HG03135 (cell line): ENCODE measurements at regions not wholly inside any gene's neighbourhood (a gene's known extent, or its start where the extent isn't known, plus 50 kb on each side); places are given as distances from the start of the nearest gene placed in this dataset.

Source experiments
- ATAC-seq: cut with Tn5 transposase; IDR thresholded peaks from one replicate; pipeline ENCODE4 v1.9.1; 2021; ENCODE audit warnings: mild to moderate bottlenecking, moderate library complexity; ENCODE audit not compliant: unreplicated experiment

DNA sequence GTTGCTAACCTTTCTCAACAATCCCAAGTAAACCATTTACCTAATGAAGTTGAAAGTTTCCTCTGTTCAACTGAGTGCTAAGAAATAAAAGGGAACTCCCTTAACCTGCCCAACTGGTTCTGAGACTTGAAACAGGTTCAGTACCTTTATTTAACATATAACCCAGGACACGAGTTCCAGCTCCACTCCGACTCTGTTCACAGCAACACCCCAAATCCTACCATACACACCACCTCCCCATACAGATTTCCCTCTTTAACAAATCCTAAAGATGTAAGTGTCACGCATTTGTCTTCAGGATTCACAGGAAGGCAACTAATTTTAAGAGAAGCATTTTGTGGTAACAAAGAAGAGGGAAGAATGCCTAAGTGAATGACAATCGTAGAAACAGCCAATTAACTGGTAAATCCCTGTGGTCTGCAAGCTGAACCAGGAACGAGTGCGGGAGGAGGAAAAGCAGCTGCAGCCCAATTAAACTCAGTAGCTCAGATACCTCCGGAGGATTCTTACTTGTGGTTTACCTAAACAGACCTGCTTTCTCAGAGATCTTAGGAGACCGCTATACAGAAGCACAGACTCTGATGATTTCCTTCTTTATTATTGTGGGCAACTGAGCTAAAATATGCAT, 134.5 kb upstream of the MAGI3 start:
- no peak for ATAC-seq

- ATAC-seq, result no peak
These were observed 134.0 kb upstream of the MAGI3 start for GRCh38 chr1:113256348-113256729.

DNA sequence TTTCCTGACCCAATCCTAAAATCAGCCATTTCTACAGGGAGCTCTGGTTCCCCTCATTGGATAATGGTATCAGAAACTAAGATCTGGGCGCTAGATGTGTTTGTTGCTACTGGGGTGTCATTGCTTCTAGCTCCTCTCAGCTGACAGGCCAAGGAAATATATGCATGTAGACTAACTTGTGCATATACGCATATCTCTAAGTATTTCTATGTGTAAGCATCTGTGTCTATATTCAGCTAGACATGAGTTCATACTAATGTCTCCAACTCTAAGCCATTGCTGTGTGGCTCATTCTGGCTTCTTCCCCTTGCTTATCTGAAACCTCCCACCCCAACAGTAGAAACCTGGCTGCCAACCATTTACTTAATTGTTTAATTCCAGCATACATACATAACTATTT, 130.3 kb upstream of the MAGI3 start:
- no peak for ATAC-seq

DNA sequence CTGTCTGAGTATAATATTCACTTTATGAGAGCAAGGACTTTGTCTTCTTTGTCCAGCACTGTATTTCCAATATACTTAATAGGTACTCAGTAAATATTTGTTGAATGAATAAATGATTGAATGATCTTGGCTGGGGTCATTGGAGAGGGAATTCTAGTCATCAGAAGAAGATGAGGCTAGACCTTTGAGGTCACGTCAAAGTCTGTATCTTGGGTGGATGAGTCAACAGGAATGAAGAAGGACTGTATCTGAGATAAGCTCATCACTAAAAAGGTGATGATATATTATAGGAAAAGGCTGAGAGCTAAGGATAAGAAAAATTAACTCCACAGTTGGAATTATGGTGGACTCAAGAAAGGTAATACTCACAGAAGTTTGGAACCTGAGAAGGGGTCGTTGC, 125.1 kb upstream of the MAGI3 start:
- ATAC-seq, result no peak

- ATAC-seq, result no peak
These were observed 123.5 kb upstream of the MAGI3 start for GRCh38 chr1:113266788-113267187.

DNA sequence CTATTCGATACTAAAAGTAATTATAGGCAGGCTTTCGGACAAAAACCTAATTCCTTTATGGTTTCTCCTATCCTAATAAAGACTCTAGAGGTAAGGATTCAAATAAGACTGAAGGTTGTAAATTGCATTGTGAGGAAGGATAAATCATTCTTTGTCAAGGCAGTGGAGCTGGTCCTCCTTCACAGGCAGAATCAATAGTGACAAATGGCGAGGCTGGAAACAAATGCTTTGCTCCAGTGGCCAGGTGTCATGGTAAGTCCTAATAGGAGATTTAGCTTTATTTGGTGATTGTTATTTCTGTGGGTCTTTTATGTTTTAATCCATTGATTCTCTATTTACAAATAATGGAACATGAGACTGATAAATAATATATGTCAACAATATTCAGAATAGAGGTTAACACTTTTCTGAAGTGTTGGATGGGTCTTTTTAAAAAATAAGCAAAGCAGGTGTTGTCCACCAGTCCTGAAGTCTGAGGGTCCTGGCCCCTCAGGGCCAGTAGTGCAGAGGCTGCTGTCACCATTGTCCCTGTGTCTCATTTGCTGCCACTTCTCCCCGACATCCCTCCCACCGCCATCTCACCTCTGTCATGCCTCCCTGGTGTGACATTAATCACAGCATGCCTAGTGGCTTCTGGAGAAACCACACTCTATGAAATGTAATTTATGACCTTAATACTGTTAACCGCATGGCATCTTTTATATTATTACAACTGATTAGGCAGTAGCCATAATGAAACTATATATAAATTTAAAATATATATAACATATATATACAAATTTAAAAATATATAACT, 120.9 kb upstream of the MAGI3 start:
- no peak for ATAC-seq

DNA sequence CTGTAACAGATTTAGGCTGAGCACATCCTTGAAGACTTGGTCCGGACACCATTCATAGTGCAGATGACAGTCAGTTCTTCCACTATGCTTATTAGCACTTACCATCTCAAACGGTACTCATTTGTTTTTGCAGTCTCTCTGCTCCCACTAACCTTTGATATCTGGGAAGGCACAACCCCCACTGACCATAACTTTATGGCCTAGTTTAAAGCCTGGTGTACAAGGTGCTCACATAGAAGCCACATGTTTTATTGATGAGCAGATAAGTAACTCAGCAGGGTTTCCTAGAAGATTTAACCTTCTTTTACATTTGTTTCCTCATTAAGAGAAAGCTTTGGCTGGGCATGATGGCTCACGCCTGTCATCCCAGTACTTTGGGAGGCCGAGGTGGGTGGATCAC, 119.3 kb upstream of the MAGI3 start:
- ATAC-seq, result no peak

- no peak for ATAC-seq
These were observed 115.2 kb upstream of the MAGI3 start for GRCh38 chr1:113275083-113275482.

DNA sequence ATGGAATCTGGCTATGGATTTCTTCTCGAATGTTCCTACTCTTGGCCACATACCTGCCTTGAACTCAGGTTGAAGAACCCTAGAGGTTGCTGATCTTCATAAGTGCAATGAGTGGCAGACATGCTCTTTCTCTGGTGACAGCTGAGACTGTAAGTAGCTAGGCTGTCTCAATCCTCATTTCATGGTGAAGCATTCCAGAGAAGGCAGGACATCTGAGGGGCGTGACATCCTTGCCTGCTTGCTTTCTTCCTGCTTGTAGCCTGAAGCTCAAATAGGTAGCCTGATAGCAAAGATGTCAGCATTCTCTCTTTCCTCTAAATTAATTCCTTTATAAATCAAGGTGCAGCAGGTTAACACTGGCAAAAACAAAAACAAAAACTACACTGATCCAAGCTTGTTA, 114.6 kb upstream of the MAGI3 start:
- no peak for ATAC-seq

GRCh38 chr1:113276507-113276906, 113.8 kb upstream of the MAGI3 start:
- ATAC-seq, result no peak

DNA sequence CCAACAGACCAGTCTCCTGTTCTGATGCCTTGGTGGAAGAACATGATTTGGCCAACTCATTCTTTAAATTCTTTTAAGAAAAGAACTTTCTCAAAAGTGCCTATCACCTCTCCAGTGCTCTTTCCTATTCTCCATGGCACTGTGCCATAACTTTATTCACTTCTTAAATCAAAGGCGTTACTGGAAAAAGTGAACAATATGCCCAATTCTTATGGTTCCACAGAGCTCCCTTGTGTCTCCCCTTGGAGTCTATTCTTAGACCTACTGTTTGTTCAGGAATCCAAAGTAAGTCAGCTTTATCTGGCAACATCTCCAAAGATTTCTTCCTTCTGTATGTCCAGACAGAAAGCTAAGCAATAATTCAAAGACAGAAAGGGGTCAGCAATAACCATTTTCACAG, 111.9 kb upstream of the MAGI3 start:
- ATAC-seq, result no peak

DNA sequence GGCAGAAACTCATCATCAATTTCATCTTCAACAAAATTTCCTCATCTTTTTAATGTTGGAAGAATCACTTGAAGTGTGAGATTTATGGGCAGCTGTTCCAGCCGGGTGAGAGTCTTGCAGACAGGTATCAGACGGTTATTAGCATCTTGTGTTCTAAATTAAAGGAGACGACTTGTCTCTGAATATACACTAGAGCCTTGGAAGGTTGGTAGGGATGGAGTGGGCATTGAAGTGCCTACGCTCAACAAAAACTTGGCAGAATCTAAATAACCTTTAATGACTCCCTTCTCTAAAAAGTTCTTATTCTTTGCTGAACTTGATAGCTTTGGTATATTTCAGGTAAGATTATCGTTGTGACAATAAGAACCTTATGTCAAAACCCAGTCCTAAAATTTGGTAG, 111.5 kb upstream of the MAGI3 start:
- ATAC-seq, result no peak

DNA sequence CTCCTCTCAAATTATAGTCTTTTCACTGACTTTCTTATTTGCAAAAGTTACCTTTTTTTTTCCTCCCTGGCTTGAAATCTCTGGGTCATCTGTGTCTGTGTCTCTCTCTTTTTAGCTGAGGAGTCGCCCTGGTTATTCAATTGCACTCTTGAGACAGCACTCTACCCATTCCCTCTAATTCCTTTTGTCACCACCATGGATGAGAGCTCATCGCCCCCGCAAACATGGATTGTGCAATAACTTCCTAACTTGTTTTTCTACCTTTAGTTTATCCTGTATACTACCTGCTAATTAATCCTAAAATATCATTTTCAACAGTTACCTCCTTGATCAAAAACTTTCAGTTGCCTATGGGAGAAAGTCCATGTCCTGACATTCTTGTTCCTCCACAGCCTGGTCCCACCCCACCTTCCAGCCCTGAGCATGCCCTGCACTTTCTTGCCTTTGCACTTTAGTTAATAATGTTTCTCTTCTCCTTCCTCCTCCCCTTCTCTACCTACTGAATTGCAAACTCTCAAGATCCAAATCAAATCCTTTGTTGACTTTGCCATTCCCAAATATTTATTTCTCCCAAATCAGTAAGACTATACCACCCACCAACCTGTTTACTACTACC, 110.4 kb upstream of the MAGI3 start:
- ATAC-seq, result no peak

GRCh38 chr1:113280581-113280980, 109.7 kb upstream of the MAGI3 start:
- no peak for ATAC-seq

GRCh38 chr1:113281550-113281949, 108.8 kb upstream of the MAGI3 start:
- no peak for ATAC-seq

GRCh38 chr1:113282008-113282892, 108.1 kb upstream of the MAGI3 start:
- no peak for ATAC-seq

GRCh38 chr1:113282893-113283285, 107.4 kb upstream of the MAGI3 start:
- no peak for ATAC-seq

- ATAC-seq, result no peak
These were observed 106.4 kb upstream of the MAGI3 start for GRCh38 chr1:113283914-113284313.

DNA sequence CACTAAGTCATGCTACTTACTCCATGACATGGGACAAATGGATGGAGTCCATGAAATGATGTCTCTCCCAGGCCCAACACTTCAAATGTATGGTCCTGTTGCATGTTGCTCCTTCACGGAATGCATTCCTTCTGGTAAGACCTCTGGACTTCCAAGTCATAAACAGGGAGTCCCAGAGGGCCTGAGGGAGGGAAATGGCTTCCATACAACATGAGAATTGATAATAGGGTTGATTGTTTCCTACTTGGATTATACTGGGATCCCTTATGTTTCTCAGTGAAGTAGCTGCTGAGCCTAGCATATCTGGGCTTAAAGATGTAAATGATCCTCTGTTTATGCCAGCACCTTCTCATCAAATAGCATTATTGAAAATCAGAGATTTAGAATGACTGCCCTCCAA, 104.2 kb upstream of the MAGI3 start:
- ATAC-seq, result no peak

DNA sequence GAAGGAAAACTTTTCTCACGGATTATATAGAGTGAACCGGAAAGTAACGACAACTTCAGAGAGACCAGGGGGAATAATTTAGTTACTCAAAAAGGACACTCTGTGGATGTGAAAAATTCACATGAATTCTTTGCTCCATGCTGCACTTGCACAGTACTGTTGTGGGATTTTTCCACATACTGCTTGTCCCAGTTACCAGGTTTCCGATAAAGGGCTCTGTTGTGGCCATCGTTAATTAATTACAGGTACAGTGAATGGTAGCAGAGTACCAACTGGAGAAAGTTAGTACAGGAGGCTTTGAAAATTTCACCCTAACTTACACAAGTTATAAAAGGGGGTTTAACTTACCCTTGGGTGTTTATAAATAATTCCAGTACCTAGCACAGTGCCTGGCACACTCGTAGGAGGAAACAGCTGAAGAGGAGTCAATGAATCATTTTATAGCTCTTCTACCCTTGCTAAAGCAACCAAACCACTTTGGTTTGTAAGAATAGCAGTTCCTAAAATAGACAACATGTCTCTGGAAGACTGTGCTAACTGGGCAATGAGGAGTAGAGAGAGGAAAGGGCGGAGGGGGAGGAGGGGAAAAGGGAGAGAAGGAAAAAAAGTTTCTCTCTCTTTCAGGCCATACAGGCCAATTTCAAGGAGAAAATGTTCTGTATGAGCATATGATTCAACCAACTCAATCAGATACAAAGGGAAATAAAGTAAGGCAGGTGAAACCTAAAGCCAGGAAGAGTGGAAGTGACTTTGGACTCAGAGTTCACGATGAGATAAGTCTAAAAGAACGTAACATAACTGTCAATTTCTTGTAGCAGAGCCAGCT, 98.3 kb upstream of the MAGI3 start:
- no peak for ATAC-seq
